ENCODE measurements at regions not wholly inside any gene's neighbourhood (a gene's known extent, or its start where the extent isn't known, plus 50 kb on each side); places are given as distances from the start of the nearest gene placed in this dataset.
"Not testable (repeated sequence)": the region's sequence is repeated elsewhere in the genome, so short reads cannot be mapped to it uniquely, and the experiment has no call there.

- DNase-seq: no peak
Observed at GRCh38 chr2:175679231-175679630, 322.8 kb downstream of the LNPK start.

- no peak for DNase-seq
Observed at GRCh38 chr2:175677880-175678279, 324.2 kb downstream of the LNPK start.

GRCh38 chr2:175676813-175677212 lies 325.3 kb downstream of the LNPK start:
- DNase-seq: no peak

- DNase-seq: not testable (repeated sequence)
Observed at GRCh38 chr2:175668804-175669203, 333.3 kb downstream of the LNPK start.

GRCh38 chr2:175662335-175662734 lies 339.7 kb downstream of the LNPK start:
- DNase-seq: no peak

- no peak for DNase-seq
Observed at GRCh38 chr2:175648577-175649063, 353.4 kb downstream of the LNPK start.

GRCh38 chr2:175647058-175647457 lies 355.0 kb downstream of the LNPK start:
- DNase-seq: no peak

GRCh38 chr2:175640655-175641054 lies 361.4 kb downstream of the LNPK start:
- no peak for DNase-seq

- DNase-seq: no peak
Observed at GRCh38 chr2:175633227-175633626, 368.8 kb downstream of the LNPK start.

- DNase-seq: no peak
Observed at GRCh38 chr2:175631245-175631623, 370.8 kb downstream of the LNPK start.

- peak; percentile 3 for DNase-seq
Observed at GRCh38 chr2:175630280-175631244, 371.5 kb downstream of the LNPK start.

- DNase-seq: no peak
Observed at GRCh38 chr2:175628243-175628642, 373.8 kb downstream of the LNPK start.

GRCh38 chr2:175627405-175627804 lies 374.7 kb downstream of the LNPK start:
- DNase-seq: peak; percentile 7

- DNase-seq: no peak
Observed at GRCh38 chr2:175626796-175627195, 375.3 kb downstream of the LNPK start.

GRCh38 chr2:175624785-175625184 lies 377.3 kb downstream of the LNPK start:
- DNase-seq: no peak

- DNase-seq: no peak
Observed at GRCh38 chr2:175624211-175624761, 377.8 kb downstream of the LNPK start.

- no peak for DNase-seq
Observed at GRCh38 chr2:175621821-175622220, 380.2 kb downstream of the LNPK start.

- DNase-seq: no peak
Observed at GRCh38 chr2:175620106-175620505, 382.0 kb downstream of the LNPK start.

- DNase-seq: no peak
Observed at GRCh38 chr2:175619179-175620045, 382.7 kb downstream of the LNPK start.

- no peak for DNase-seq
Observed at GRCh38 chr2:175612280-175612679, 389.8 kb downstream of the LNPK start.

GRCh38 chr2:175606010-175606841 lies 395.8 kb downstream of the LNPK start:
- DNase-seq: no peak

- DNase-seq: no peak
Observed at GRCh38 chr2:175605640-175606009, 396.4 kb downstream of the LNPK start.

Data from inflammatory macrophage treated with lipopolysaccharide for 4 hours (primary cell).